ENCODE measurements at regions not wholly inside any gene's neighbourhood (a gene's known extent, or its start where the extent isn't known, plus 50 kb on each side); places are given as distances from the start of the nearest gene placed in this dataset.

DNA sequence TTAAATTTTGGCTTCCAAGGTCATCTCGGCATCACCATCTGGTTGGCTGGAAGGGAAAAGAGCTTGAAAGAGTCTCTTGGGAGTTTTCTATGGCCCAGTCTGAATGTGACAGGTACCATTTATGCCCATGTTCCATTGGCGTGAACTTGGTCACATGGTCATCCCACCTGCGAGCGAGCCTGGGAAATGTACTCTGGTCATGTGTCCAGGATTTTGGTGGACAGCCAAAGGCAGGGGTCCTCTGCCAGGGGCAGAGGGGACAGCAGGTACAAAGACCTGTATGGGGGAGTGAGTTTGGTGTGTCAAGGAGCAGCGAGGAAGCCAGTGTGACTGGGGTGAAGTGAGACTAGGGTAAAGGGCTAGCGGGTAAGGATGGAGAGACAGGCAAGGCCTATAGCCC lies 112.6 kb downstream of the CDC5L start:
- no peak for DNase-seq

DNA sequence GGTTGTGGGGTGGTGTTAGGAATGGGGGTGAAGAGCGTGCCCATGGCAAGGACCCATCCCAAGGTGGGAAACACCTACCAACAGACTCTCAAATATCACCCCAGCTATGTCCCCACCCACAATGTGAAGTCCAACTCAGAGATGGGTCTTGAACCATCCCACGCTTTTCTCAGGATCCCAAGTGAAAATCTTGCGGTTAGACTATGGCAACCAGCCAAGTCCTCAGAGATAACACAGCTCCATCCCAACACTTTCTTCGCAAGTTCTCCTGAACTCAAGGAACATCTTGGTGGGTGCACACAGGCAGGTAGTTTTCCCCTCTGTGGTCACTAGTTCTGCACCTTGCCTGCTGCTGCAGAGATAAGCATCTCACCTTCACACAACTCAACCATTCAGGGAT lies 116.0 kb downstream of the CDC5L start:
- no peak for DNase-seq

DNA sequence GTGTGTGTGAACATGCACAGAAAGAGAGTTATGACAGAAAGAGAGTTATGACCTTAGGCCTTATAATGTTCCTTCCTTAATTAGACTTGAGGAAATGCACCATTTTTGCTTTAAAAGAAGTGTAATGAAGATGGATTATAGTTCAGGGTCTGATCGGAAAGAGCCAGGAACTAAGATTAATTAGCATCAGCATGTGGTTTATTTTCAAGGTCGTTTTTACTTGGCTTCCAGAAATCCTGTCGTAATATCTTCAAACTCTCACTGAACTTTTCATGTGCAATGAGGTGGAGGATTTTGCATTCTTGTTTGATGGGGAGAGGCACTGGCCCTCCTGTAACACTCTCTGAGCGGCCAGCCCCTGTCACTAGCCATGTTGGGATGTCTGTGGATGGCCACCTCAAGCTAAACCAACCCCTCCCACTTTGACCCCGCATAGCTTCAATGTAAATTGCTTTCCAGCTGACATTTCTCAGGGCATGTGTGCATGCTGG lies 116.8 kb downstream of the CDC5L start:
- no peak for DNase-seq

DNA sequence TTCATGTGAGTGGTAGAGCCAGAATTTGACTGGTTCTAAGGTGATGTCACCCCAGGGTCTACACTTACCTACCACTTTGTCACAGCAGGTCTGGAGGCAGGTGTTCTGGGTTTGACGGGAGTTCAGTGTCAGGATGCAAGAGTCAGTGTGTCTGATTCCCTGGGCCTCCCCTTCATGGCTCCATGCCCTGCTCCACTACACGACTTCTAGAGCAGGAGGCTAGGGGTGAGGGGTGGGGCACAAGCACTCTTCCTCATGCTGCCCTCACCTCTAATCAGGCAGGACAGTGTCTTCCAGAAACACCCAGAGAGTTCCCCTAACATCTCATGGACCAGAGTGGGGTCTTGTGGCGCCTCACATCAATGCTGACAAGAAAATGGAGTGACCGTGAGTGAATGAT lies 118.2 kb downstream of the CDC5L start:
- no peak for DNase-seq

DNA sequence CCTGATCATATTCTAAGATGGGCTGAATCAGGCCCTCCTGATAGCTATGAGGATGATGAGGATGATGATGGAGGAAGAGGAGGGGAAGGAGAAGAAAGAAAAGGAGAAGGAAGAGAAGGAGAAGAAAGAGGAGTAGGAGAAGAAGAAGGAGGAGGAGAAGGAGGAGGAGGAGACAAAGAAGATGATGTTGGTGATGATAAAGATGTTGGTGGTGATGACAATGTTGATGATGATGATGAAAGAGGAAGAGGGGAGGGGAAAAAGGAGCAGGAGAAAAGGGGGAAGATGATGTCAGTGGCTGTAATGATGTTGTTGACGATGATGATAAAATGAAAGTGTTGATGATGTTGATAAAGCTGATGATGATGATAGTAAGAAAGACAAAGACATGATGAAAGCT lies 119.5 kb downstream of the CDC5L start:
- DNase-seq, result no peak

DNA sequence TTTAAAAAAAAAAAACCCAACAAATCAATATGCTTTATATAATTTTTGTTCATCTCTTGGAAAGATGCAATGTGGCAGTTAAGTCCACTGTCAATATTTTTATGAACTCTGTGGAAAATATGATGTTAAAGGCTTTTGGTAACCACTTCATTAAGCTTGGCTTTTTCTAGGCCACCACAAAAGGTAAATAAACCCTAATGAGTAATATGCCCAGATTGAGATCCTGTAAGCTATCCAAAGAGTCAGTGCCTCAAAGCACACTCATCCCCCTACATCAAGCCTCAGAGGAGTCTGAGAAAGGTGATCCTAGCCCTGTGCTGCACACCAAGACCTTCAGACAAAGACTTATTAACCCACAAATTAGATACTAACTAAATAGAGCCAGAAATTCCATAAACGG lies 121.1 kb downstream of the CDC5L start:
- DNase-seq, result no peak

DNA sequence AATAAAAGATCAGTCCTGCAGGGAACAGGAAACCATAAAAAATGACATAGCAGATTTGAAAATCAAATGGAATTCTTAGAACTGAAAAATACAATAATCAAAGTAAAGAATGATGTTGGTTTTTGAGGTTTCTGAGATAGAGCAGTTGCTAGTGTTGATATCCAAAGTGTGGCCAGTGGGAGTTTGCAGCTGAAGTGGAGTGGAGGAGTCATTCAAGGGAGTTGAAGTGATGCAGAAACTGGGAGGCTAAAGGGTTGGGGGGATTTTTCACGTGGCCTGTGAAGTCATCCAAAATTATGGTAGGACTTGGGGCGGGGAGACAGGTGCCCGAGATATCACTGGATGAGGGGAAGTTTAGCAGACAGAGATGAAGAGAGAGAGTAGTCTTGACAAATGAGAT lies 123.6 kb downstream of the CDC5L start:
- no peak for DNase-seq

DNA sequence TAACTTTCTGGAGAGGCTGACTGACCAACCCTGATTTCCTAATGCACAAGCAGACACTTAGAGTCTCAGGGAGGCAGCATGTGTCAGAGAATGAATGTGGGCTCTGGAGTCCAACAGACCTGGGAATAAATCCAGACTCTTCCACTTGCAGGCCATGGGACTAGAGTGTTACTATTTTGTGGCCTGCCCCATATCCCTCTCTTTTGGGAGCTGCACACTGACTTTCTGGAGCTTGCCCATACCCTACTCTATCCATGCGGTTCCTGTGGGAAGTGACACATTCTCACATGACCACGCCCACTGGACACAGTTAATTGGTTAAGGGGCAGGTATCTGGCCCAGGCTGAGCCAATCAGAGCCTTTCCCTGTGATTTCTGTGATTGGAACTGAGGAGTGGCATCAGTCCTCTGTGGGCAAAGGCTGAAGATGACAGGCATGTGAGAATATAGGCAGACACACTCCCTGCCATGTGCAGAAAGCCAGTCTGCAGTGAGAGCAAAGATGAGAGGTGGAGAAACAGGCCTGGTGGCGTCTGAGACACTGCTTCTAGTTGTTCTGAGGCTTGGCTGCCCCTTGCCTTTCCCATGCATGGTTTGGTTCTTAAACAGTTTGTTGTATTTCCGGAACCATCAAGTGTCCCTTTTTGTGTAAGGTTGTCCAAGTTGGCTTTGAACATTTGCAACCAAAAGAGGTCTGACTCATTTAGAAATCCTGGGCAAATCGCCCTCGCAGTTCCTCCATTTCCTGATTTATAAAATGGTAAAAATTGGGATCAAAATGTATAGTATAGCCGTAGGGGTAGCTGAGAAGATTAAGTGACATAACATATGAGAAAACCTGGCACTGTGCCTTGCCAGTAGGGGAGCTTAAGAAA lies 125.6 kb downstream of the CDC5L start:
- peak in 10 of 56 donors; percentile 8 to 51 (median 20) for DNase-seq

DNA sequence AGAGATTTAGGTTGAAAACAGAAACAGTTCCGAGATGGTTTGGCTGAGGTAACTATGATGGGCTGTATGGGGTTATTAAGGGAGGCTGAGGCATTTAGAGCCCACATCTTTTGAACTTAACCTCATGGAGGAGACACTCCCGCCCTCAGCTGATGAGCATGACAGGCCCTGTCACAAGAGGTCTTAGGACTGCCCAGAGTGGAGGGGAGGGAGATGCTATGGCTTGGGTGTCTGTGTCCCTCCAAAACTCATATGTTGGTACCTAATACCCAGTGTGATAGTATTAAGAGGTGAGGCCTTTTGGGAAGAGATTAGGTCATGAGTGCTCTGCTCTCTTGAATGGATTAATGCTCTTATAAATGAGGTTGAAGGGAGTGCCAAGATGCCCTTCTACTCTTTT lies 126.6 kb downstream of the CDC5L start:
- no peak for DNase-seq

DNA sequence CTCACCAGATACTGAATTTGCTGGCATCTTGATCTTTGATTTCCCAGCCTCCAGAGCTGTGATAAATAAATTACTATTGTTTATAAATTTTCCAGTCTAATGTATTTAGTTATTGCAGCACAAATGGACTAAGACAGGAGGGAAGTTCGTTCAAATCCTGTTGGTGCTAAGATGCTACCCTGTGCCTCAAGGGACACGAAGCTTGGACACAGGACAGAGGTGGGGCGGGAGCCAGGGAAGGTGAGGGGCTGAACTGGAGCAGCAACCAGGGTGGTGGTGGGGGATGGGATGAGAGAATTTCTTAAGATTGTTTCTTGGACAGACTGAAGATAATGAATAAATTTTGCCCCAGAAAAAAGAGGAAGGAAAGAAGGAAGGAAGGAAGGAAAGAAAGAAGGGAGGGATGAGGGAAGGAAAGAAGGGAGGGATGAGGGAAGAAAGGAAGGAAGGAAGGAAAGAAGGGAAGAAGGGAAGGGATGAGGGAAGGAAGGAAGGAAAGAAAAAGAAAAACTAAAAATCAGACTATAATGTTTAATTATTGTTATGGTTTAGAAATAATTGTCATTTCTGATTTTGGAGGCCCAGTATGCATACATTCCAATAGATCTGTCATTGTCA lies 127.2 kb downstream of the CDC5L start:
- no peak for DNase-seq

DNA sequence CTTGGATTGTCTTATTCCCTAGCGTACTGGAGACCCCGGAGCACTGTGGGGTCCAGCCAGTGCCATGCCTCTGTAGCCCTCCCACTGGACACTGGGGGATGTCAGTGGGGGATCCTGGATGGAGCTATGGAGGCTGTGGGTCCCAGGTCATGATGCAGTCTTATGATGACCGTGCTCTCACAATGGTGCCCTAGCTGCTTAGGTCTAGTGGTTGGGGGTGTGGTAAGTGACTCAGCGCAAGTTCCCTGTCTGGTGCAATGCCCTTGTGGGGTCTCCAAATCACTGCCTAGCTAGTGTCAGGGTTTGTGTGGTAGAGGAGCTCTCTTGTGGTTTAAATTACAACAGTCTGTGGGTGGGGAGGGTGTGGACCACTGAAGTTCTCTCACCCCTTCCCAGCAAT lies 135.4 kb downstream of the CDC5L start:
- no peak for DNase-seq

DNA sequence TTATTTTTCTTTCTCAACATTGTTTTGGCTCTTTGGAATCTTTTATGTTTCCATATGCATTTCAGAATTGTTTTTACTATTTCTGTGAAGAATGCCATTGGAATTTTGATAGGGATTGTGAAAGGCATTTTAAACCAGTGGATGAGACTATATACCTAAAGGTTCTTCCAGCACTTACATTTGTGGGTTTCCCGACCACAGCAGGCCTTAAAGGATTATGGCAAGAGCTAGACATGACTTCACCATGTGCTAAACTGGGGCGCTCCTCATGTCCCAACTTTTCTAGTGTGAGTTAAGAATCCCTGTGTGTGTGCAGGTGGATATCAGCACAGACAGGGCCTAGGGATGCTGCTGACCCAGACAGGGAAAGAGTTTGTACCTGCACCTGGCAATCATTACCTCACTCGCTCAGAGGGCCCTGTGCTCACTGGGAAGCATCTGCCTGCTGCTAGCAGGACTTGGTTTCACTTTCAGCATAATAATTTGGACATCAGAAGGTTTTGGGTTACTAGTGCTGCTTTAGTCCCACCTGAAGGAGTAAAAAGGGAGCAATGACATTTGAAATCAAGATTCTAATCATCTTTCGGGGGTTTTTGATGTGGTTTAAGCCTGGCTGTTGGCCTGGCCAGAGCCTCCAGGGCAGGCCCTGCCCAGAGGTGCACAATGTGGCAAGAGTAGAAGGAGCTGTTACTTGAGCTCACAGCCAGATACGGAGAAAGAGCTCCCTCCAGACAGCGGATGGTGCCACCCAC lies 137.1 kb downstream of the CDC5L start:
- DNase-seq, result no peak

DNA sequence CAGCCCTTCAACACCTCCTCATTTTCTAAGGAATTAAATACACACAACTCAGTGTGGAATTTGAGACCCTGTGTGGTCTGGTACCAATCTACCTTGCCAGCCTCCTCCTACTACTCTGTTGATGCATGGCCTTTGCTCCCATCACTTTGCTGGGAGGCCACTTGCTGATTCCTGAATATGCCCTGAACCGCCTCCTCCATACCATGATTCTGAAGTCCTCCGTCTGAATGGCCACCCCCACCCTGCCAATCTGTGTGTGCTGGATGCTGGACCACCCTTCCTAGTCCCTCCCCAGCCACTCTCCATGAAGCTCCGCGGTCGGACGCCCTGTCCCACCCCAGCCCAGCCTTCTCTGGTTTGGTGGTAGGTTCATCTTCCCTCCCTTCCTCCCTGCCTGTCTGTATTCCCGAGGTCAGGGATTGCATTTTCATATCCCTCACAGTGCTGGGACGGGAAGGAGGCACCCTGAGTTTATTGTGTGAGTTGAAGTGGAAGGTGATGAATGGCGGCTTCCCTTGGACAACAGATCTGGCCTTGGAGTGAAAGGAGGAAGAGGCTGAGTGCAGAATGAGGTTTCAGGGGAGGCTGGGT lies 138.3 kb downstream of the CDC5L start:
- no peak for DNase-seq

DNA sequence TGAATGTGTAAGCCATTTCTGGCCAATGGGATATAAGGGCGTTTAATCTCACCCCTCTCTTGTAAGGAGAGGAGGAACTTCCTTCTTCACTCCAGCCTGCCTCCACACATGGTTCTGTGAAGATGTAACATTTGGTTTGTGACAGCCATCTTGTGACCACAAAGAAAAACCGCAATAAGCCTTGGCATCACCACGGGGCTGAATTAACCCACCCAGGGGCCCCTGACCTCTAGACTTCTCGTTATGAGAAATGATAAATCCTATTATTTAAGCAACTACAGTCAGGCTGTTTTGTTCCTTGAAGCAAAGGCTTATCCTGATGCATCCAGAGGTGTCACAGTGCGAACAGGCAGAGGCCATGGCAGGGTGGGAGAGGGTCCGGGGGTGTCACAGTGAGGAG lies 139.7 kb downstream of the CDC5L start:
- DNase-seq, result no peak

DNA sequence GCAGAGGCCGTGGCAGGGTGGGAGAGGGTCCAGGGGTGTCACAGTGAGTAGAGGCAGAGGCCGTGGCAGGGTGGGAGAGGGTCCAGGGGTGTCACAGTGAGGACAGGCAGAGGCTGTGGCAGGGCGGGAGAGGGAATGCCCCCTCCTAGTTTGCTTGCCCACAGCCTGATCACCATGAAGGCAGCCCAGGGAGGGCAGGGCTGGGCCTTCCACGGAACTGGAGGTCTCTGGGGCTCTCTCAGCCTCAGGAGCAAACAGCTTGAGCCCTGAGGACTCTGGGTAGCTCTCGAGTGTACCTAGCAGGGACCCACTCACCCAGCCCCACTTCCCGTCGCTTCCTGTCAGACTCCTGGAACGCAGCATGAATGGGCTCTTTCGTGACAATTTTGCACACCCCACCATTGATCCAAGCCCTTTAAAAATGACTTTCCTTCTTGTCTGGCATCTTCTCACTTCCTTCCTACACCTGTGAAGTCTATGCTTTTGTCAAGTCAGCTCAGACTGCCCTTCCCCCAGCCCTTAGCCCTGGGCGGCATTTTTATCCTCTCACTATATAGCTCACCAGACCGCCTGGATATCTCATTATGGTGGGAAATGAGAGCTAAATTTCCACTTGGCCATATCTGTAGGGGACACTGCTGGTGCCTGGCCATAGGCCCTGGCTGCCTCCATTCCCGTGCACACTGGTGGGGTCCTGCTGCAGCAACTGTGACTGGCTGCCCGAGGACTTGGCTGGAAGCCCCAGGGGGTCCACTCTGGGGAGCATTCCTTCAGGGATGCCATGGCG lies 140.3 kb downstream of the CDC5L start:
- DNase-seq, result no peak

DNA sequence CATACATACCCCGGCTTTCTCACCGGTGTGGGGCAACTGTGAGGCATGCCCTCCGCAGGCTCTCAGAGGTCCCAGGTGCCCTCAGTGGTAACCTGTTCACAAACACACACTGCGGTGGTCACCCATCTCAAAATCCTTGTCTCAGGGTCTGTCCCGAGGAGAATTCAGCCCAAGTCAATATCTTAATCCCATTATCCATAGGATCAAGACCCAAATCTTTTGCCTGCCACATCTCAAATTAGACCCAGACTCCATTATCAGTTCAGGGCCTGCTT lies 140.8 kb downstream of the CDC5L start:
- no peak for DNase-seq

DNA sequence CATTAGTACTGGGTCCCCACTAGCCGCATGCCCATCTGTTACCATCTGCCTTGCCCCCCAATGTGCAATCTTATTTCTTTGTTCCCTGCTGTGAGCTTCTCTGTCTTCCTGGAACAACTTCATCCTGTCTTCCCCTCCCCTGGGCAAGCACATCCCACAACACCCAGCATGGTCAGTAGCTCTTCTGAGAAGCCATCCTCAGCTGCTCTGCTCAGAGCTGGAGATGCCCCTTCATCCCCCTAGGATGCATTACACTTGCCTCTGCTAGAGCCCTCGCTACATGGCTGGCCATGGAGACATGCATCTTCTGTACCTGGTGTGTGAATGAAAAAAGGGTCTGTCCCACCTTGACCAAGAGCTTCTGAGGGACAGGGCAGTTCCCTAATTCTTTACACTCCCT lies 141.2 kb downstream of the CDC5L start:
- DNase-seq, result no peak

DNA sequence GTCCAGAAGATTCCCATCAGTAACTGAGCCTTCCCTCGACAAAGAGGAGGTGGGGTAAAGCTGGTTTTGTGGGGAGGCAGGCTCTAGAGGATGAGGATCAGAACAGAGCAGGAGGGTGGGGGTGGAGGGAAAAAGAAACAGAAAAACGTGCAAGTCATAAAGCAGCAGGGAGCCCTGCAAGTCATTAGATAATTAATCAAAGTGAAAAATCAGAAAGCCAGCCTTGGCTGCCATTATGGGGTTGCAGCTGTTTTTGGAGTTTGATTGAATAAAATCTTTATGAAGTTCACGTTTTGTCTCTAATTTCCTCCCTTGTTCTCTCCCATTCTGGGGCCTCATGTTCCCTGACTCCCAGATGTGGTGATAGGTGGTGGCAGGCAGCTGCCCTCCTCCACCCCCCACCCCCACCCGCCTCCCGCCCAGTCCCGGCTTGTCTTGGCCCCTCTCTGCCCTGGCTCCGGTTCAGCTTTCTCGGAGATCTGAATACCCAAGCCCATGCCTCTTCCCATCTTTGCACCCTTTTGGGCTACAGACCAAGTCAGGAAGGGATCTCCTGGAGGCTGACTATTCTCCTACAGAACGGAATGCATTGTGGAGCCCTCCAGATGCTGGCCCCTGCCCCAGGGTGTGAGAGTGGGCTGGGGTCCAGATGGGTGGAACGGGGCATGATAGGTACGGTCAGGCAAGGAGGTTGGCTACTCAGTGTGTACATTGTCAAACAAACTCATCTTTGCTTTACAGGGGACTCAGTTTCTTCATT lies 141.8 kb downstream of the CDC5L start:
- no peak for DNase-seq

DNA sequence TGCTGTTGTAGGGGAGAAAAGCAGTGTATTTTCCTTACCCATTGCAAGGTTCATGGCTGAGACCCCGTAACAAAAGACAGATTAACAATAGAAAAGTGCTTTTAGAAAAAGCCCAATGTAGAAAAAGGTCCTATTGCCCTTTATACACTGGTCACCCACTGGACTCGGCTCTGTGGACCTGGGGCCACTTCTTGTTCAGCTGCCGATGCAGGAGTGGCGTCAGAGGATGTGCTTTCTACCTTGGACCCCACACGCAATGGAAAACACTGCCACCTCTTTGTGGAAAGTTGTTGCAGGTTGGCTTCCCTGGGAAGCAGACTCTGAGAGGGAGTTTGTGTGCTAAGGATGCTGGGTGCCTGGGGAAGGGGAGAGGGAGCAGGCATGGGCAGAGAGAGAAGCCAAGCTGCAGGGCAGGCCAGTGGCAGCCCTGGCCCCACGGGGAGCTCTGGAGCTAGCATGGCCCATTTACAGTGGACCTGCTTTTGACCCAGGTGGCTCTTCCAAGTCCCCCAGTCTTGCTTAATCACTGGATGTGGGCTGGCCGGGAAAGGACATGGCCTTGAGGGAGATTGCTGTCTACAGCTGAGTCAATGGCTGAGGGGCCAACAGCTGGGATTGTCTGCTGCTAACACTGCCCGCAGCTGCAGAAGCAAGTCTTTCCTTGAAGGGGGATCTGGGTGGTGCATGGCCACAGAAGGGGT lies 142.9 kb downstream of the CDC5L start:
- no peak for DNase-seq

DNA sequence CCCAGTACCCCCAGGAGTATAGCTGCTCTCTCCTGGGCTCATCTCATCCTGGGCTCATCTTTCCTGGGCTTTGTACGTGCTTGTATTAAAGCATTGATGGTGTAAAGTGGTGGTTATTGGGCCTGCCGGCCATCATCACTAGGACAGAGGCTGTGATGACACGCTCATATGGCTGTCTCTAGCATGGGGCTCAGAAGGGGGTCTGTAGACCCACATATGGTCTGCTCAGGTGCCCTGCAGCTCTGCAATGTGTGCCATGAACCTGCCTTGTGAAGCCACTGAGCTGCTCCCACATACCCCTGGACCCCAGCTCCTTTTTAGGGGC lies 143.4 kb downstream of the CDC5L start:
- no peak for DNase-seq

Measured in amygdala (tissue), 56 donors.